GM19395 (cell line): ENCODE measurements at regions not wholly inside any gene's neighbourhood (a gene's known extent, or its start where the extent isn't known, plus 50 kb on each side); places are given as distances from the start of the nearest gene placed in this dataset.
"Not testable (repeated sequence)": the region's sequence is repeated elsewhere in the genome, so short reads cannot be mapped to it uniquely, and the experiment has no call there.

Experiments
- ATAC-seq: cut with Tn5 transposase; IDR thresholded peaks from one replicate; pipeline ENCODE4 v1.9.1; 2021; ENCODE audit warnings: mild to moderate bottlenecking, moderate library complexity; ENCODE audit not compliant: unreplicated experiment

GRCh38 chr2:3116371-3116770 is 261.2 kb downstream of the EIPR1 start:
- no peak for ATAC-seq

GRCh38 chr2:3115301-3116042 is 262.1 kb downstream of the EIPR1 start:
- ATAC-seq: no peak

- no peak for ATAC-seq
Measured at GRCh38 chr2:3114406-3115185, 263.0 kb downstream of the EIPR1 start.

GRCh38 chr2:3113769-3114168 is 263.8 kb downstream of the EIPR1 start:
- no peak for ATAC-seq

- no peak for ATAC-seq
Measured at GRCh38 chr2:3113122-3113521, 264.5 kb downstream of the EIPR1 start.

- ATAC-seq: no peak
Measured at GRCh38 chr2:3112553-3112952, 265.1 kb downstream of the EIPR1 start.

GRCh38 chr2:3112131-3112530 is 265.5 kb downstream of the EIPR1 start:
- ATAC-seq: no peak

- no peak for ATAC-seq
Measured at GRCh38 chr2:3110994-3111666, 266.5 kb downstream of the EIPR1 start.

- ATAC-seq: no peak
Measured at GRCh38 chr2:3110555-3110954, 267.1 kb downstream of the EIPR1 start.

GRCh38 chr2:3108710-3109702 is 268.6 kb downstream of the EIPR1 start:
- ATAC-seq: no peak

GRCh38 chr2:3108105-3108504 is 269.5 kb downstream of the EIPR1 start:
- ATAC-seq: no peak

- ATAC-seq: no peak
Measured at GRCh38 chr2:3107567-3107966, 270.1 kb downstream of the EIPR1 start.

GRCh38 chr2:3105814-3106569 is 271.6 kb downstream of the EIPR1 start:
- ATAC-seq: no peak

- ATAC-seq: not testable (repeated sequence)
Measured at GRCh38 chr2:3104958-3105813, 272.4 kb downstream of the EIPR1 start.

GRCh38 chr2:3104261-3104660 is 273.4 kb downstream of the EIPR1 start:
- no peak for ATAC-seq

- ATAC-seq: no peak
Measured at GRCh38 chr2:3102922-3103569, 274.6 kb downstream of the EIPR1 start.

GRCh38 chr2:3102081-3102921 is 275.3 kb downstream of the EIPR1 start:
- ATAC-seq: no peak
